ENCODE measurements at regions not wholly inside any gene's neighbourhood (a gene's known extent, or its start where the extent isn't known, plus 50 kb on each side); places are given as distances from the start of the nearest gene placed in this dataset.

- DNase-seq (ENCODE audit: low read depth), result no peak
- no peak for TF ChIP-seq CTCF (IDR thresholded peaks at IDR 0.05; ENCODE audit: insufficient read depth, low read depth, low read length, missing control alignments)
- H3K4me3 ChIP-seq (ENCODE audit: low read length), result no peak overlapping the region
Measured at GRCh38 chr10:130905386-130905785, 406.1 kb downstream of the TCERG1L start.

GRCh38 chr10:130905921-130906320, 405.6 kb downstream of the TCERG1L start:
- DNase-seq (ENCODE audit: low read depth), result no peak
- no peak for TF ChIP-seq CTCF (IDR thresholded peaks at IDR 0.05; ENCODE audit: insufficient read depth, low read depth, low read length, missing control alignments)
- no peak overlapping the region for H3K4me3 ChIP-seq (ENCODE audit: low read length)

- no peak for TF ChIP-seq CTCF (IDR thresholded peaks at IDR 0.05; ENCODE audit: insufficient read depth, low read depth, low read length, missing control alignments)
- DNase-seq (ENCODE audit: low read depth), result no peak
- H3K4me3 ChIP-seq (ENCODE audit: low read length), result no peak overlapping the region
Measured at GRCh38 chr10:130910848-130911247, 400.7 kb downstream of the TCERG1L start.

GRCh38 chr10:130913844-130914243, 397.7 kb downstream of the TCERG1L start:
- no peak for TF ChIP-seq CTCF (IDR thresholded peaks at IDR 0.05; ENCODE audit: insufficient read depth, low read depth, low read length, missing control alignments)
- H3K4me3 ChIP-seq (ENCODE audit: low read length), result no peak overlapping the region
- DNase-seq (ENCODE audit: low read depth), result no peak

GRCh38 chr10:130914367-130914766, 397.2 kb downstream of the TCERG1L start:
- no peak for DNase-seq (ENCODE audit: low read depth)
- no peak for TF ChIP-seq CTCF (IDR thresholded peaks at IDR 0.05; ENCODE audit: insufficient read depth, low read depth, low read length, missing control alignments)
- H3K4me3 ChIP-seq (ENCODE audit: low read length), result no peak overlapping the region

- H3K4me3 ChIP-seq (ENCODE audit: low read length), result no peak overlapping the region
- no peak for DNase-seq (ENCODE audit: low read depth)
- no peak for TF ChIP-seq CTCF (IDR thresholded peaks at IDR 0.05; ENCODE audit: insufficient read depth, low read depth, low read length, missing control alignments)
Measured at GRCh38 chr10:130915065-130915464, 396.5 kb downstream of the TCERG1L start.

GRCh38 chr10:130921461-130921860, 390.1 kb downstream of the TCERG1L start:
- no peak for TF ChIP-seq CTCF (IDR thresholded peaks at IDR 0.05; ENCODE audit: insufficient read depth, low read depth, low read length, missing control alignments)
- H3K4me3 ChIP-seq (ENCODE audit: low read length), result no peak overlapping the region
- no peak for DNase-seq (ENCODE audit: low read depth)

All from epithelial cell of esophagus (primary cell).